Kidney (tissue), 13 donors: ENCODE measurements at regions not wholly inside any gene's neighbourhood (a gene's known extent, or its start where the extent isn't known, plus 50 kb on each side); places are given as distances from the start of the nearest gene placed in this dataset.

Experiments used
- DNase-seq, 5 donors: peaks; one replicate each; pipeline ENCODE4 v3.0.0-alpha.2; 2013 to 2020
- FAIRE-seq: peaks from 2 replicates; lab custom pipeline; 2012; peaks lifted over from hg19 to GRCh38; lab: Jason Lieb, UNC
- H3K27ac ChIP-seq, 2 donors: one replicate each; pipeline ENCODE4 v1.7.0; 2013; ENCODE audit warnings: low read depth in 2 of 2, low read length in 2 of 2, inconsistent platforms in 1 of 2
- H3K27me3 ChIP-seq: one replicate; pipeline ENCODE4 v1.7.1; 2013; ENCODE audit warnings: low read length, inconsistent platforms; ENCODE audit not compliant: control insufficient read depth, insufficient read depth
- H3K36me3 ChIP-seq, 3 donors: one replicate each; pipeline versions ENCODE4 v1.7.0 to v1.7.1; 2013; ENCODE audit warnings: low read length in 3 of 3, control low read depth in 1 of 3, inconsistent platforms in 1 of 3; ENCODE audit not compliant: insufficient read depth in 3 of 3, control insufficient read depth in 2 of 3
- H3K4me1 ChIP-seq, 3 donors: one replicate each; pipeline versions ENCODE4 v1.7.0 to v1.7.1; 2013; ENCODE audit warnings: low read length in 3 of 3, inconsistent platforms in 1 of 3, low read depth in 1 of 3; ENCODE audit not compliant: control insufficient read depth in 2 of 3, insufficient read depth in 2 of 3
- H3K4me3 ChIP-seq, 3 donors: one replicate each; pipeline versions ENCODE4 v1.7.0 to v1.8.1; 2013; ENCODE audit warnings: low read length in 3 of 3, control low read depth in 1 of 3, inconsistent platforms in 1 of 3
- H3K9ac ChIP-seq, 3 donors: one replicate each; pipeline versions ENCODE4 v1.7.0 to v1.7.1; 2013; ENCODE audit warnings: low read length in 3 of 3, control low read depth in 1 of 3, inconsistent platforms in 1 of 3
- H3K9me3 ChIP-seq, 3 donors: one replicate each; pipeline versions ENCODE4 v1.7.0 to v1.7.1; 2013; ENCODE audit warnings: low read length in 3 of 3, control low read depth in 1 of 3, inconsistent platforms in 1 of 3; ENCODE audit not compliant: control insufficient read depth in 2 of 3, insufficient read depth in 1 of 3
- CTCF ChIP-seq: IDR thresholded peaks from 3 replicates; pipeline ENCODE4 v1.5.1; 2012; ENCODE audit warnings: mild to moderate bottlenecking, moderate library complexity, borderline replicate concordance; ENCODE audit not compliant: insufficient read depth; ENCODE audit errors: extremely low read depth
- intact Hi-C: fragments of 100-400 bp; cut with DNase I; formaldehyde crosslinking; loops from one replicate; pipeline ENCODE4 v1.11.1; 2022
- donor health status: control.
- donor health status: control.
- donor health status: control.
- donor health status: control.
- donor health status: control.
- donor health status: DM: yes; HTN: yes; CAD: no.
- donor health status: Normal renal cell carcinoma (clear cell type).

GRCh38 chr7:17058568-17058967, 176.8 kb upstream of the AGR3 start:
- Histone ChIP-seq H3K9me3 (no peaks in the 10 kb centered on the region), H3K27ac (no peak overlapping the region), H3K4me3 (no peak overlapping the region), H3K36me3 (no peaks in the 10 kb centered on the region), H3K4me1 (no peaks in the 10 kb centered on the region), H3K9ac (no peak overlapping the region), H3K27me3 (no peaks in the 10 kb centered on the region)
- TF ChIP-seq CTCF = no peak
- DNase-seq = no peak
- intact Hi-C loops = no loop called here
- FAIRE-seq = no peak

- no peak overlapping the region for H3K9ac ChIP-seq
- no peak for TF ChIP-seq CTCF
- FAIRE-seq (no peak), DNase-seq (no peak)
- no peak overlapping the region for H3K27ac ChIP-seq
- H3K36me3 ChIP-seq = no peaks in the 10 kb centered on the region
- no peaks in the 10 kb centered on the region for H3K9me3 ChIP-seq
- no peaks in the 10 kb centered on the region for H3K4me1 ChIP-seq
- no peaks in the 10 kb centered on the region for H3K27me3 ChIP-seq
- intact Hi-C loops = no loop called here
- no peak overlapping the region for H3K4me3 ChIP-seq
Observed at GRCh38 chr7:17060051-17060450, 178.3 kb upstream of the AGR3 start.

- no peaks in the 10 kb centered on the region for H3K27me3 ChIP-seq
- no peak for TF ChIP-seq CTCF
- intact Hi-C loops = no loop called here
- H3K4me1 ChIP-seq = no peaks in the 10 kb centered on the region
- no peak for FAIRE-seq
- H3K27ac ChIP-seq = no peak overlapping the region
- no peak for DNase-seq
- no peak overlapping the region for H3K9ac ChIP-seq
- no peaks in the 10 kb centered on the region for H3K9me3 ChIP-seq
- no peak overlapping the region for H3K4me3 ChIP-seq
- H3K36me3 ChIP-seq = no peaks in the 10 kb centered on the region
Observed at GRCh38 chr7:17061443-17061842, 179.7 kb upstream of the AGR3 start.

- no peak for TF ChIP-seq CTCF
- H3K27me3 ChIP-seq = no peaks in the 10 kb centered on the region
- no peak overlapping the region for H3K9ac ChIP-seq
- H3K27ac ChIP-seq = no peak overlapping the region
- intact Hi-C loops = no loop called here
- FAIRE-seq (no peak), DNase-seq (no peak)
- H3K36me3 ChIP-seq = no peaks in the 10 kb centered on the region
- no peak overlapping the region for H3K4me3 ChIP-seq
- no peaks in the 10 kb centered on the region for H3K9me3 ChIP-seq
- no peaks in the 10 kb centered on the region for H3K4me1 ChIP-seq
Observed at GRCh38 chr7:17062151-17063044, 180.6 kb upstream of the AGR3 start.
